Neural progenitor cell (in vitro differentiated cells): ENCODE measurements at regions not wholly inside any gene's neighbourhood (a gene's known extent, or its start where the extent isn't known, plus 50 kb on each side); places are given as distances from the start of the nearest gene placed in this dataset.

Experiments used
- DNase-seq: peaks from one replicate; pipeline ENCODE4 v3.0.0-alpha.2; 2016; ENCODE audit warnings: low spot score
- H2AFZ ChIP-seq: fragments of 200-600 bp; sonication (generic); replicated peaks from 2 replicates; pipeline ENCODE4 v1.6.1; 2016; ENCODE audit warnings: antibody characterized with exemption
- H3F3A ChIP-seq: fragments of 200-600 bp; sonication (generic); 2 replicates; pipeline ENCODE4 v1.6.1; 2016; ENCODE audit warnings: antibody characterized with exemption, low read depth
- H3K27ac ChIP-seq: fragments of 200-600 bp; sonication (generic); 2 replicates; pipeline ENCODE4 v1.5.1; 2016; ENCODE audit warnings: mild to moderate bottlenecking
- H3K27me3 ChIP-seq: fragments of 200-600 bp; sonication (generic); 2 replicates; pipeline ENCODE4 v1.6.1; 2016; ENCODE audit warnings: mild to moderate bottlenecking, moderate library complexity
- H3K36me3 ChIP-seq: fragments of 200-600 bp; sonication (generic); 2 replicates; pipeline ENCODE4 v1.5.1; 2016
- H3K4me1 ChIP-seq: fragments of 200-600 bp; sonication (generic); 2 replicates; pipeline ENCODE4 v1.6.1; 2016; ENCODE audit warnings: mixed run types
- H3K4me2 ChIP-seq: fragments of 200-600 bp; sonication (generic); 2 replicates; pipeline ENCODE4 v1.6.1; 2016
- H3K4me3 ChIP-seq: fragments of 200-600 bp; sonication (generic); 2 replicates; pipeline ENCODE4 v1.5.1; 2016
- H3K79me2 ChIP-seq: fragments of 200-600 bp; sonication (generic); 2 replicates; pipeline ENCODE4 v1.6.1; 2016; ENCODE audit warnings: low read depth
- H3K9ac ChIP-seq: fragments of 200-600 bp; sonication (generic); 2 replicates; pipeline ENCODE4 v1.6.1; 2016
- H3K9me3 ChIP-seq: fragments of 200-600 bp; sonication (generic); 2 replicates; pipeline ENCODE4 v1.5.1; 2016; ENCODE audit warnings: low read depth
- H4K20me1 ChIP-seq: fragments of 200-600 bp; sonication (generic); 2 replicates; pipeline ENCODE4 v1.6.1; 2016; ENCODE audit warnings: low read depth
- H3K27ac Mint-ChIP-seq: 3 replicates; pipeline ENCODE4 v1.8.0; 2021; ENCODE audit warnings: mixed read lengths
- H3K27me3 Mint-ChIP-seq: 2 replicates; pipeline ENCODE4 v1.8.0; 2022; ENCODE audit warnings: low read depth, mild to moderate bottlenecking, inconsistent platforms, moderate library complexity, mixed read lengths; ENCODE audit not compliant: insufficient read depth
- H3K36me3 Mint-ChIP-seq: 3 replicates; pipeline ENCODE4 v1.8.0; 2021; ENCODE audit warnings: mixed read lengths
- H3K4me1 Mint-ChIP-seq: 3 replicates; pipeline ENCODE4 v1.8.0; 2021; ENCODE audit warnings: mixed read lengths
- H3K4me3 Mint-ChIP-seq: 3 replicates; pipeline ENCODE4 v1.8.0; 2021; ENCODE audit warnings: mild to moderate bottlenecking, moderate library complexity, mixed read lengths
- H3K9me3 Mint-ChIP-seq: 3 replicates; pipeline ENCODE4 v1.8.0; 2020; ENCODE audit warnings: mixed read lengths
- EZH2 ChIP-seq: fragments of 200-600 bp; sonication (generic); IDR thresholded peaks from 2 replicates; pipeline ENCODE4 v1.6.1; 2017; ENCODE audit warnings: antibody characterized with exemption, mild to moderate bottlenecking, moderate library complexity
- EZH2phosphoT487 ChIP-seq: fragments of 200-600 bp; sonication (generic); IDR thresholded peaks from 2 replicates; pipeline ENCODE4 v1.6.1; 2017; ENCODE audit warnings: antibody characterized with exemption
- TF ChIP-seq, protein P1 (sequence below): fragments of 200-600 bp; sonication (generic); IDR thresholded peaks from 2 replicates; pipeline ENCODE4 v1.5.1; 2017; ENCODE audit warnings: antibody characterized with exemption, mild to moderate bottlenecking

DNA sequence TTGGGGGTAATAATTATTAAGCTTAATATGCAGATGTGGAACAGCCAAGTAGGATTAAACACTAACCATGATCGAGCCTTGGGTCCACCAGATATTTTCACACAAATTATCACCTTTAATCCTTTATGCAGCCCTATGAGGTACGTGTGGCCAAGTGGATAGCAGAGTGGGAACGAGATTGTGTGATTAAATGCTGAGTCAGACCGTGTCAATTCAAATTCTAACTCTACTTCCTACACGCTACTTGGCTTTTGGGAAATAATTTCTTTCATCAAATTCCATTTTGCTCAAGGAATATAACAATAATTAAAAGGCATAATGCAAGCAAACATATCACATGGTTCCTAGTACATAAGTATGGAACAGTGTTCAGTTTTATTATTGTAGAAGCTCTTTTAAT, 329.2 kb downstream of the CBLN4 start:
- no peak overlapping the region for H3K27ac ChIP-seq

DNA sequence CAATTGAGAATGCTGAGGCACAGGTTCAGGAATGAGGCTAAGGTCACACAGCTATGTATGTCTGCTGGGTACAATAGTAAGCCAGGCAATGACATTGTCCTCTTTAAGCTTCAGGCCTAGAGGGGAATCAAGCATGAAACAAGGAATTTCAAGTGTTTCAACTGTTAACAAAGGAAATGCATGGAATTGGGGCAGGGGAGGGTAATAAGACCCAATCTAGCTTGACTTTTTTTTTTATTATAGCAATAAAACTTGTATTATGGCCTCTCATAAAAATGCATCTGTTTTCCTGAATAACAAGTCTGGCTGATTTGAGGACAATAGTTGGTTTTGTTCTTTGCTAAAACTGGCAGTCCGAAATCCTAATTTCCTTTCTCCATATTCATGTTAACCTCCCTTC, 336.7 kb downstream of the CBLN4 start:
- Histone ChIP-seq H3K4me1 (no peaks in the 10 kb centered on the region), H3K36me3 (no peaks in the 10 kb centered on the region), H2AFZ (no peak overlapping the region), H3K27ac (no peak overlapping the region), H3K27me3 (no peaks in the 10 kb centered on the region), H3K79me2 (no peaks in the 10 kb centered on the region), H3K4me2 (no peak overlapping the region), H3K9me3 (no peaks in the 10 kb centered on the region), H3F3A (no peaks in the 10 kb centered on the region), H3K9ac (no peak overlapping the region), H3K4me3 (no peak overlapping the region), H4K20me1 (no peaks in the 10 kb centered on the region)
- Mint-ChIP-seq H3K4me1 (peaks cover 4% of the 10 kb centered on the region), H3K9me3 (no peaks in the 10 kb centered on the region), H3K36me3 (no peaks in the 10 kb centered on the region), H3K27me3 (no peaks in the 10 kb centered on the region), H3K27ac (no peak overlapping the region), H3K4me3 (no peak overlapping the region)
- TF ChIP-seq EZH2 (no peak), EZH2phosphoT487 (no peak)
- TF ChIP-seq, protein P1, sequence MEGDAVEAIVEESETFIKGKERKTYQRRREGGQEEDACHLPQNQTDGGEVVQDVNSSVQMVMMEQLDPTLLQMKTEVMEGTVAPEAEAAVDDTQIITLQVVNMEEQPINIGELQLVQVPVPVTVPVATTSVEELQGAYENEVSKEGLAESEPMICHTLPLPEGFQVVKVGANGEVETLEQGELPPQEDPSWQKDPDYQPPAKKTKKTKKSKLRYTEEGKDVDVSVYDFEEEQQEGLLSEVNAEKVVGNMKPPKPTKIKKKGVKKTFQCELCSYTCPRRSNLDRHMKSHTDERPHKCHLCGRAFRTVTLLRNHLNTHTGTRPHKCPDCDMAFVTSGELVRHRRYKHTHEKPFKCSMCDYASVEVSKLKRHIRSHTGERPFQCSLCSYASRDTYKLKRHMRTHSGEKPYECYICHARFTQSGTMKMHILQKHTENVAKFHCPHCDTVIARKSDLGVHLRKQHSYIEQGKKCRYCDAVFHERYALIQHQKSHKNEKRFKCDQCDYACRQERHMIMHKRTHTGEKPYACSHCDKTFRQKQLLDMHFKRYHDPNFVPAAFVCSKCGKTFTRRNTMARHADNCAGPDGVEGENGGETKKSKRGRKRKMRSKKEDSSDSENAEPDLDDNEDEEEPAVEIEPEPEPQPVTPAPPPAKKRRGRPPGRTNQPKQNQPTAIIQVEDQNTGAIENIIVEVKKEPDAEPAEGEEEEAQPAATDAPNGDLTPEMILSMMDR: no peak
- no peak for DNase-seq

More for the DNA sequence above, 329.2 kb downstream of the CBLN4 start:
- Histone ChIP-seq H3K27me3 (no peaks in the 10 kb centered on the region), H3K4me3 (no peak overlapping the region), H4K20me1 (no peaks in the 10 kb centered on the region), H3K4me2 (no peak overlapping the region), H3K9ac (no peak overlapping the region), H3F3A (no peaks in the 10 kb centered on the region), H2AFZ (no peak overlapping the region), H3K4me1 (peaks cover 6% of the 10 kb centered on the region), H3K36me3 (no peaks in the 10 kb centered on the region), H3K9me3 (no peaks in the 10 kb centered on the region), H3K79me2 (no peaks in the 10 kb centered on the region)
- H3K27ac Mint-ChIP-seq: no peak overlapping the region
- H3K36me3 Mint-ChIP-seq: no peaks in the 10 kb centered on the region
- H3K4me1 Mint-ChIP-seq: peaks cover 2% of the 10 kb centered on the region
- DNase-seq: no peak
- no peak overlapping the region for H3K4me3 Mint-ChIP-seq
- no peaks in the 10 kb centered on the region for H3K27me3 Mint-ChIP-seq
- no peak for TF ChIP-seq EZH2phosphoT487
- TF ChIP-seq, protein P1: no peak
- no peak for TF ChIP-seq EZH2
- no peaks in the 10 kb centered on the region for H3K9me3 Mint-ChIP-seq

DNA sequence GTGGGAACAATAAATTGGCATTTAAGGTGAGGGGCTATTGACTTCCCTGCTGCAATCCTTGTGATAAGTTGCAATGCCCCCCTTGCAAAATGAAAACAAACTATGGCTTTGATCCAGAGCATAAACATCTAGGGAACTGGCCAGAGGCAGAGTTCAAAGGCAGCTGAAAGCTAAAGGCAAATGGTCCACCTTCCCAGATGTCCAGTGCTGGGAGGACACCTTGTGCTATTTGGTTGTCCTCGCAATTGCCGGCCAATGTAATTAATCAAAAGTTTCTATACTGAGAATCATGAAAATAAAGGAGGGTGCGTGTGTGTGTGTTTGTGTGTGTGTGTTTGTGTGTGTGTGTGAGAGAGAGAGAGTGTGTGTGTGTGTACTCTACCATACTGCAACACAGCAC, 337.4 kb downstream of the CBLN4 start:
- Mint-ChIP-seq H3K4me1 (peaks cover 4% of the 10 kb centered on the region), H3K27ac (no peak overlapping the region), H3K9me3 (no peaks in the 10 kb centered on the region), H3K36me3 (no peaks in the 10 kb centered on the region), H3K27me3 (no peaks in the 10 kb centered on the region), H3K4me3 (no peak overlapping the region)
- no peaks in the 10 kb centered on the region for H3K9me3 ChIP-seq
- no peak overlapping the region for H3K27ac ChIP-seq
- no peaks in the 10 kb centered on the region for H3K36me3 ChIP-seq
- no peaks in the 10 kb centered on the region for H3F3A ChIP-seq
- no peak for DNase-seq
- no peak overlapping the region for H3K4me3 ChIP-seq
- H3K4me1 ChIP-seq: no peaks in the 10 kb centered on the region
- H4K20me1 ChIP-seq: no peaks in the 10 kb centered on the region
- no peak for TF ChIP-seq EZH2phosphoT487
- TF ChIP-seq, protein P1: no peak
- TF ChIP-seq EZH2: no peak
- no peak overlapping the region for H2AFZ ChIP-seq
- H3K79me2 ChIP-seq: no peaks in the 10 kb centered on the region
- H3K9ac ChIP-seq: no peak overlapping the region
- H3K4me2 ChIP-seq: no peak overlapping the region
- H3K27me3 ChIP-seq: no peaks in the 10 kb centered on the region

DNA sequence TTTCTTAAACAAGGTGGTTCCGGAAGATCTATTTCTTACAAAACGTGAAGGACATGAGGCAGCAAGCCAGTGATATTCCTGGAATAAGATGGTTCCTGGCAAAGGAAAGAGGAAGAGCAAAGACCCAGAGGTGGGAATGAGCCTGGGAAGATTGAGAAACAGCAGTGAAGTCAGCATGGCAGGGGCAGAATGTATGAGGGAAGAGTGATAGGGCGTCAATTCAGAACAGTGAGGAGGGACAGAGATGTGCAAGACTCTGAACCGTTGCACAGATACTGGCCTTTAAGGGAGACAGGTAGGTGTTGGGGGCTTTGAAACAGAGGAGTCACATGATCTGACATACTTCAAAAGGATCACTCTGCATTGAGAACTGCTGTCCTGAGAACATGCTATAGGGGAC, 338.3 kb downstream of the CBLN4 start:
- Histone ChIP-seq H3K4me2 (no peak overlapping the region), H2AFZ (no peak overlapping the region), H3K9me3 (no peaks in the 10 kb centered on the region), H3K4me3 (no peak overlapping the region), H3K36me3 (no peaks in the 10 kb centered on the region), H3K27ac (no peak overlapping the region), H3F3A (no peaks in the 10 kb centered on the region), H3K27me3 (no peaks in the 10 kb centered on the region), H3K9ac (no peak overlapping the region), H4K20me1 (no peaks in the 10 kb centered on the region), H3K4me1 (no peaks in the 10 kb centered on the region), H3K79me2 (no peaks in the 10 kb centered on the region)
- H3K27me3 Mint-ChIP-seq: no peaks in the 10 kb centered on the region
- peaks cover 4% of the 10 kb centered on the region for H3K4me1 Mint-ChIP-seq
- H3K27ac Mint-ChIP-seq: no peak overlapping the region
- no peaks in the 10 kb centered on the region for H3K36me3 Mint-ChIP-seq
- no peak overlapping the region for H3K4me3 Mint-ChIP-seq
- DNase-seq: no peak
- TF ChIP-seq, protein P1: no peak
- TF ChIP-seq EZH2 (no peak), EZH2phosphoT487 (no peak)
- H3K9me3 Mint-ChIP-seq: no peaks in the 10 kb centered on the region
